Islet precursor cell (in vitro differentiated cells): ENCODE measurements at regions not wholly inside any gene's neighbourhood (a gene's known extent, or its start where the extent isn't known, plus 50 kb on each side); places are given as distances from the start of the nearest gene placed in this dataset.
"Not testable (repeated sequence)": the region's sequence is repeated elsewhere in the genome, so short reads cannot be mapped to it uniquely, and the experiment has no call there.

Source experiments
- DNase-seq: peaks from one replicate; pipeline ENCODE4 v3.0.0-alpha.2; 2018

DNA sequence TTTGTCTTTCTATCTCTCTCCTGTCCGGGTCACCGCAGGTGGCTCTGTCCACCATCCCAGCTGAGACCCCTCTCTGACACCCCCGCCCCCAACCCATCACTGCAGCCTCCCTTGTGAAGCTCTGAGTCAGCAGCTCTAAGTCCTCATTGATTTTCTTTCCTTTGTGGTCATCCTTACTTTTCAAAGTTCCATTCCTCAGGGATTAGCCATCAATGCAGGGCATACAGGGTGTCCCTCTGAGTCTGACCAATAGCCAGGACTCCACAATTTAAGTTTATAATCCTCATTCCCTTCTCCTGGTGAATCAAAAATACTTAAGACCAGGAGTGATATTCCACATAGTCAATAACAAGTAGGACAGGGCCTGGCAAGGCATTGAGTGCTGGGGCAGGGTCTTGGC lies 333.3 kb upstream of the CNR1 start:
- no peak for DNase-seq

DNA sequence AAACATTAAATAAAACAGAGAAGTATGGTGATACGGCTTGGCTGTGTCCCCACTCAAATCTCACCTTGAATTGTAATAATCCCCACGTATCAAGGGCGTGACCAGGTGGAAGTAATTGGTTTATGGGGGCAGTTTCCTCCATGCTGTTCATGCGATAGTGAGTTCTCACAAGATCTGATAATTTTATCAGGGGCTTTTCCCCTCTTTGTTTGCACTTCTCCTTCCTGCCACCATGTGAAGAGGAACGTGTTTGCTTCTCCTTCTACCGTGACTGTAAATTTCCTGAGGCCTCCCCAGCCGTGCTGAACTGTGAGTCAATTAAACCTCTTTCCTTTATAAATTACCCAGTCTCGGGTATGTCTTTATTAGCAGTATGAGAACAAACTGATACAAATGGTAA lies 331.3 kb upstream of the CNR1 start:
- not testable (repeated sequence) for DNase-seq

DNA sequence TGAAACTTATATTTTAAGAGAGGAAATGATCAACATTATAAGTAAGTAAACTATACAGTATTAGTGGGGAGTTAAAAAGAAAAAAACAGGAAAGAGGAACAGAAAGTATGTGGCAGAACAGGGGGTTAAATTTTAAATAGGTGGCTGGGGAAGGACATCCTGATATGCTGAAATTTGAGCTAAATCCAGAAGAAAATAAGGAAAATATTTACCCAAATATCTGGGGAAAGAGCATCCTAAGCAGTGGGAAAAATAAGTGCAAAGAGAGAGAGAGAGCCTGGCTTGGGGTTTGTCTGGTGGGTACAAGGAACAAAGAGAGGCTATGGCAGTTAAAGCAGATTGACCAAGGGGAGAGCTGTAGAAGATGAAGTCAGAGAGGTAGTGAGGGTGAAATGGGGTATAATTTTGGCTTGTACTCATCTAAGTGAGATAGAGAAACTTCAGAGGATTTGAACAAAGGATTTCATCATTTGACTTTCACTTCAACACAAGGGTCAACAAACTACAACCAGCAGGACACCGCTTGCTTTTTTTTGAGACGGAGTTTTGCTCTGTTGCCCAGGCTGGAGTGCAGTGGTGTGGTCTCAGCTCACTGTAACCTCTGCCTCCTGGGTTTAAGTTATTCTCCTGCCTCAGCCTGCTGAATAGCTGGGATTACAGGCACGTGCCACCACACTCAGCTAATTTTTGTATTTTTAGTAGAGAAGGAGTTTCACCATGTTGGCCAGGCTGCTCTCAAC lies 328.4 kb upstream of the CNR1 start:
- DNase-seq: no peak

DNA sequence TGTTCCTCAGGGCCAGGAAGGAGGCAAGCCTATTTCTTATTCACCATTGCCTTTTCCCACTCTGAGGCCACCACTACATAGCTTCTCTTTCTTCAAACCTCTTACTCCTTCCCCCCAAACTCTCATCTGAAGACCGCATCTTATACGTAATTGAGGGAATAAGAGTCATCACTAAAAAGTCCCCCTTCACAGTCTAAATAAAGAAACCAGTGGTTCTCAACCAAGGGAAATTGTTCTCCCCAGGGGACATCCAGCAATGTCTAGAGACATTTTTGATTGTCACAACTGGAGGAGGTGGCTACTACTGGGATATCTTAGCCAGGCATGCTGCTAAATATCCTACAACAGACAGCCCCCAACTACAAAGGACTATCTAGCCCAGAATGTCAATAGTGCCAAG lies 327.6 kb upstream of the CNR1 start:
- DNase-seq: no peak

DNA sequence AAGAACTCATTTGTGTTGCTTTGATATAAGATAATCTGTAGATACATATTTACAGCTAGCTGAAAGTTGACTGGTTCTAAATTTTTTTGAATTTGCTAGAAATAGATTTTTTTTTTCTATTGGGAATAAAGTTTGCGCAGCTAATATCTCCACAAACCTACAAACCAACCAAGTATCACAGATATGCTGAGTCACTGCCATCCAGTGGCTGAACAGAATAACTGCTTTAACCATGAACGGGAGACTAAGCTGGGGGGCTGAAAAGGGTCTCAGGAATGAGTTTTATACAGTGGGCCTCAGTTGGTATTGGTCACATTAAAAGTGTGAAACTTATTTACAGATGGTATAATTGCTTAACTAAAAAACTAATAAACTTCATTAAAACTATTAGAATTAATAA lies 326.7 kb upstream of the CNR1 start:
- no peak for DNase-seq

DNA sequence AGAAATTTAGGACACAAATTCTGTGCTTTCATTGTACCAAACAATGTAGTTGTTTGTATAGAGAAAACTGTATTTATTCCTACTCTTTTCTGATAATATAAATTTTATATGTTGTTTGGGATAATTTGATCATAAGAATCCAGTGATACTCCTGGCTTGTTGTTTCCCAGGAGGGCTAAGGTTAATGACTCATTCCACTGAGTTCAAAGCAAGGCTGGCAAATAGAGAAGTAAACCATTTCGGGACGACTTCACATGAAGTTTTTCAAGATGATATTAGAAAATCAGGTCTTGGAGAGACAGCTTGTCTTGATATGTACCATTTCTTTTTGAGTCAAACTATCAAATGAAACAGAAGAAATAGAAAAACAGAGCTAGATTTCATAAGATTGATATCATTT lies 326.1 kb upstream of the CNR1 start:
- DNase-seq: no peak

DNA sequence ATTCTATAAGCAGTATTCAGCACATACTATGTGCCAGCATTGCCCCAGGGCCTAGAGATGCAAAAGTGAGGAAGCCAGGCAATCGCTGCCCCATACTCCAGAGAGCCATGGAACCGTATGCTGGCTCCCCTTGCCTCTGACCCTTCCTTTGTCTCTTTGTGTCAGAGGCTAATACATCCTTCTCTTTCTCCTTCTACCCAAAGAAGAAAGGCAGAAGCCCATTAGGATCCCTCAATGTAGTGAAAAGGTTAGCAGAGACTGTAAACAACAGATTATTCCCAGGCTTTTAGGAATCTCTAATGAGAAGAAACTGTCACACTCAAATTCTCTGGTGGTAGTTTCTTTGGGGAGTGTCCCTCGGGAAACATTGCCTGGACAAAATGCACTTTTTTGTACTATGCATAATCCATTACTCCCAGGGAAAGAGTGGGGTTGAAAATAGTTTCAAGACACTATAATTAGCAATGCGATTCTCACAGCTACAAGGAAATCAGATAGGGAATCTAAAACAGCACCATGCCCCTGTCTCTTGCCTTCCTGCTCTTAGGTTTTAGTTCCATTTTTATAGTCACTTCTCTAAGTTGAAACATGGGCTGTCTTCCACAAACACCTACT lies 325.2 kb upstream of the CNR1 start:
- DNase-seq: no peak

DNA sequence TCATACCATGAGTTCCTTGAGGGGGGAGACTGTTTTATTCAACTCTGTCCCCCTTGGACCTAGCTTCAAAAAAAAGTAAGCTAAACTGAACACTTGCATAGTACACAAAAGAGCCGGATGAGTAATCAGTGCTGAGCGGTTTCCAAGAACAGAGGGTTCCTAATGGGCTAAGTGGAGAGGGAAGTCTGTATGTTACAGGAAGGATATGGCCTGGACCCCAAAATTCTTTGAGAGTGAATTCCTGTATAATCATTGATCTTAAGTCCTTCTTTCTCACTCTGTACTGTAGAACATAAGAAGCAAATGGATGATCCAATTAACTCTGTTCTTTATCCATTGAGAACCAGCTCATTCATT lies 324.7 kb upstream of the CNR1 start:
- no peak for DNase-seq

DNA sequence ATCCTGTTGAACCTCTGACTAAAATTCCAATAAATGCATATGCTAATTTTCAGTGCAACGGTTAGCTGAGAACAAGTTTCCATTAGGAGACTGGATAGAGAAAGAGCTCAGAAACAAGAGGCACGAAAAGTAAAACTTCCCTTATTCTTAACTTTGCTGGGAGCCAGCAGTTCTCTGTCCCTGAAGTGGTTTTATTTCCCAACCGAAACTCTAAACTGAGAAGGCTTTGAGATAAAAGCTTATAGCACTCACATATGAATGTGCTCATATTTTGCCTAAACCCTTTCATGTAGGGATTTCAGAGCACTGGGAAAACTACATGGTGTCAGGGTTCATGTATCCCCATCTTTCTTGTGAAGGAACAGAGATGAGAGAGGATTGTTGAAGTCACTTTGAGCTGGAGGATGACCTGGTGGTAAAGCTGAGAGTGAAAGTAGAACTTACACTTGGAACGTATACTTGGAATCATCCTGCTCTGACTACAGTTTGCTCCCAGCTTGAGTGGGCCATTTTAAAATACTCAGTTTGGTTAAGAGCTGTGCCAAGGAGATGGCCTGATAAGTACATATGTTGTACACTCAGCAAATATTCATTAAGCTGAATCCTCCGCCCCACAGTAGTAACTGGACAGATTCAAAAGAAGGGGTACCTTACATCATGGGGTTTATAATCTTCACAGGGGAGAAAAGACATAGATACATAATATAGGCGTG lies 324.2 kb upstream of the CNR1 start:
- DNase-seq: no peak

DNA sequence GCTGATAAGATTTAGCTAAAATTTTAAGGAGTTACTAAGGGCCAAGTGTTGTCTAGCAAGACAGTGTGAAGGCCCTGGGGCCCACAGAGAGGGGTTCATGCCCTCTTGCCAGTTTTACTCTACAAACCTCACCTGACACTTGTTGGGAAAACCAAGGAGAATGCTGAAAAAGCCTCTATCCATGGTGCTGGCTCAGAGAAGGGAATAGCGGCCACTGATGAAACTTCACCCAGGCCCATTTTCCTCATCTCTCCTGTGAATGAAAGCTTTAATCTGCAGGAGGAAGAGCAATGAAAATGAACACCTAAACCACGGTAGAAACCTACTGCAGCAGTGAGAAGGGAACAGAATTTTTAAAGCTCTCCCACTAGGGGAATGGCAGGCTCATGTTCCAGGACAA lies 317.3 kb upstream of the CNR1 start:
- DNase-seq: no peak

DNA sequence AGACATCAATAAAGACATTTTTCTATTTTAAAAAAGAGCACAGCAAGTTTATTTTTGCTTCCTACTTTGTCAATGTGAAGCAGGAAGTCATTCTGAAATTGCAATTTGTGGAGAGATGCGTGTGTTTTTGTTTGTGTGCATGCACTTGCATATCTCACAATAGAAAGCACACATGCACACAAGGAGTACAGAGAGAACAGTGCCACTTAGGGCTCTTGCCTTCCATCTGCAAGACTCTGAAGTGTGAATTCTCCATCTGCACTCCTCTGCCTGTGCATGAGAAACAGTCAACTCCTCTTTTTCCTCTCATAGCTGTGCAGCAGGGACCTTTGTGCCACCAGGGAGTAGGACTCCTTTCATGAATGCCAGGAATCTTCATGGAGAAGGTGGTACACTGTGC lies 316.3 kb upstream of the CNR1 start:
- DNase-seq: no peak

DNA sequence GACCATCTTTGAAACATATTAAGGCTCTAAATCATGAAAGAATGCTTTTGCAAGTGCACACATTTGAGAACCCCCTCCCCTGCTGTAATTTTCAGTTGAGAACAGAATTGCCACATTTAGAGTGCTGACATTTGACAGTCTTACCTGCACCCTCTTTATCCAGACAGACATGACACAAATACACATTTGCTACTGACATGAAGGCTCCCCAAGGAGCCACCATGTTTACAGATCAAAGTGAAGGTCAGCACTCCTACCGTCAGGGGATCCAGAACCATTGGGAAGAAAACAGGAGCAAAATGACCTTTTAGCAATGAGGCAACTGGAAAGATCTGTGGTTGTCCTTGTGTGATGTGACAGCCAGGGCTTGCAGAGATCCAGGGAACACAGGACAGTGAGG lies 315.4 kb upstream of the CNR1 start:
- DNase-seq: no peak

DNA sequence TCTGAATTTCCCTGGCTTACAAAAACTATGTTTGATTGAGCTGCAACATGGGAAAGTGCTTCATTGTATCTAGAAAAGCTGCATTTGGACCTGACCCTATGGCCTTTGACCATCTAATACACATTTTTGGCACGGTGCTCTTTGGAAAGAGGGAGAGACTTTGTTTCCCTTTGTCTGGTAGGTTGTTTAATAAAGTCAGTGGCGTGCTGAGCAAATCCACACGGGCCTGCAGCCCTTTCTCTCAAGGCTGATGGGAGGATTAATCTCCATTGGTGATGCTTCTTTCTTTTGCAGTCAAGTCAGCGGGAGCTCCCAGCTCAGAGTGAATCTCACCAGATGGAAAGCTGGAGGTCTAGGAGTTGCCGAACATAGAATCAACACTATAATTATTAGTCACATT lies 314.7 kb upstream of the CNR1 start:
- DNase-seq: no peak

DNA sequence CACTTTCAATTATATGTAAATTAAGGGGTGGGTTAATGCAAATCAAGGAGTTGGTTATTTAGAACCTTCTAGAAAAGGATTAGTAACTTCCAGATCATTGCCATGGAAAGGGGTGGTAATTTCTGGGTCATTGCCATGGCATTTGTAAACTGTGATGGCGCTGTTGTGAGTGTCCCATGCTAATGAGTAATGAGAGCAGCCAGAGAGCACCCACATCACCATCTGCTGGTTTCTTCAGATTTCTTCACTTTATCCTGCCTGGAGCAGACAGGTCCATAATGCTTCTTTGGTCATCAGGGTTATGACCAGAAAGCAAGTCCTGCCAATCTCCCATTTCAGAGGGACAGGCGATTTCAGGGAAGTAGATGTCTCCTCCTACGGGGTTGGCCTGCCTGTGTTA lies 311.3 kb upstream of the CNR1 start:
- no peak for DNase-seq

DNA sequence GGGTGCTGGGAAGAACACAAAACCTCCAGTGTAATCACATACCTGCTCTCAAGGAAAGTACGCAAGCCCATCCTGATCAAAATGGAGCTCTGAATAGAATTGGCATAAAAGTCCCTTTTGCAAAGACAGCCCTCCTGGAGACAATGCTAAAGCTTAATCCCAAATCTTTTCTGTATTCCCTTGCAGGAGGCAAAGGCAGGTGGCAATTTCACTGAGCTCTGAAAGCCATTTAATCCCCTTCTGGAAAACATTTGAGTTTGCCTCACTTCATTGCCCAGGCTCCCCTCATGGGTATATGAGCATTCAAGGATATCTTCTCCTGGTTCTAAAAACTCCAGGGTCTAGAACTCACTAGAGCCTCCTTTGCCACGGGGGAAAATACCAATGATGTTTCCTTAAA lies 310.2 kb upstream of the CNR1 start:
- no peak for DNase-seq

DNA sequence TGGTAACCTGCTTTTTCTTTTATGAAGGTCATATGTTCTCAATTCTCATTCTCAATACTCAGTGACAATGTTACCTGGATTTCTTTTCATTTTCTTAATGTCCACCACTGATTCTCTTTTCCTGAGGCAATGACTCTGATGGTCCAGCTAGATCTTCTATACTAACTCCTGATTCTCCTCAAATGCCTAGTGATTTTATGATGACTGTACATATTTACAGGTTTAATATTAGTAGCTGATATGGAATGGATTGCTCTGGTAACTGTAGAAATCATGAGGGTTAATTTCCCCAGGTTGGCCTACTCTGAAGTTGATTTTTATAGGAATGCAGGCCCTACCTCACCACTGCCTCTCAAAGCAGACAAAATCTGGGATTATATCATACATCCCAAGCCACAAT lies 308.6 kb upstream of the CNR1 start:
- DNase-seq: no peak

DNA sequence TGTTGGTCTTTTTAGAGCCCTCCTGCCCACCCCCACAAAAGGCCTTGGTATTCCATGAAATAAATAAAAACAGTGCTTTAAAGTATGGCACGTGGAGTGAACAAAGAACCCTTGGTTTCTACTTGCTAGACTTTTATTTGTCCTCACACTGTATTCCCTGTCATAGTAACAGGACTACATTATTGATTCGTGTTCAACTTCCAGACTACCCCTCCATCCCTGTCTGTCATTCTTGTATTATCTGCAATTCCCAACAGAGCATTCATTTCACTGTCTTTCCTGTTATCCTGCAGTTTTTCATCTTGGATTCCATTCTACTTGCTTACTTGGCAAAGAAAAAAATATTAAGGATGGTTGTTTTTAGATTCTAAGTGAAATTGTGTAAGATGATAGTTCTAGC lies 307.4 kb upstream of the CNR1 start:
- no peak for DNase-seq

DNA sequence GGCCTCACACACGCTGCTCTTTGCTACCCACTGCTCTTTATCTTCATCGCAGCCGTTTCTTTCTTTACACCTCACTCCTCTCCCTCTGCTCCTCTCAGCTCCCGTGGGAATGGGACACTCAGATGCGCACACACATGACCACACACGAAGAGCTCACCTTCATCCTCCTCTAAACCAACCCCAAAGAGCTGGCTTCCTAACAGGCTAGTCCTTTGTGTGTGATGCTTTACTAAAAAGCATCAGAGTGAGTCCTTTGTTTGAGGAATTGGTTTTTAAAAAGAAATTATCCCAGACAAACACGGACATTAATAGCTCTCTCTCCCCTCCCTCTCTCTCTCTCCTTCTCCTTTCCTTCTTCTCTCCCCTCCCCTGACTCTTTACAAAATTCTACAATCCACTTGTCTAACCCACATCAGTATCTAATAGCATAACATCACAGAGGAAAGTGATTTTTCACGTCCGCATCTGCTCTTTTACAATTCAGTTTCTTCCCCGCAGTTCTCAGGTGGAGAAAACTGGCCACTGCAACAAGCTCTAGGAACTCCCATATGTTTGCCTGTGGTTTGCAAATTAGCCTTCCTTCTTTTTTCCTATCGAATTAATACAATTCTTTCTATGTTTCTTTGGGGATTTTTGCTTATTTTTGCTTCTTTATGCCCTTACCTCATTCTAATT lies 306.8 kb upstream of the CNR1 start:
- no peak for DNase-seq

DNA sequence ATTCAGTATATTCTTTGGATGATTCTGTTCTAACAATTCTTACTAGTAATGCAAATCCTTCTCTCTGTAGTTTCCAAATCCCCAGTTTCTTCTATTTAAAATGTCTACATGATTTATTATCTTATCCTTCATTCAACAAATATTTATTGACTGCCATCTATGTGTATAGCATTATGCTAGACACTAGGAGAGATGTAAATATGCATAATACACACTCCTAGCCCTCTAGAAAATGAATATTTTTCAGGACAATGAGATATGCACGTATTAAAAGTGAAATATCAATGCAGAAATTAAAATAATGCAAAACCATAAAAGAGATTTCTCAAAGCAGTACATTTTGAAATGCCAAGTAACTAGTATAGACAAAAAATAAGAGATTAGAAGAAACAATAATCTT lies 293.5 kb upstream of the CNR1 start:
- DNase-seq: no peak

DNA sequence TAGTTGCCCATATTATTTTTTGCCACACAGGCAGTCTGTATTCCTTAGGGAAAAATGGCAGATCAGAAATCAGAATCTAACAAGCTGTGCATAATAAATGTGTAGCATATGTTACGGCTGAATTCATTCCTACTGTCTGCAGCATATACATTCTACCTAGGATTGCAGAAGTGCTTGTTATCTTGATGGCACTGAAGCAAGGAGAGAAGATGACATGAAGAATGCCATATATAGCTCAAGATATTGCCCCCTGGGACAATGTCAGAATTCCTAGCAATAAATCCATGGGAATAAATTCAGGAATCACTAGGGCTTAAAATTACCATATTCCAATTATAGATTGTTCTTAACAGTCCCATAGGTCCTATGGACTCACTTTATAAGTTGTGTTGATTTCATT lies 293.0 kb upstream of the CNR1 start:
- no peak for DNase-seq

DNA sequence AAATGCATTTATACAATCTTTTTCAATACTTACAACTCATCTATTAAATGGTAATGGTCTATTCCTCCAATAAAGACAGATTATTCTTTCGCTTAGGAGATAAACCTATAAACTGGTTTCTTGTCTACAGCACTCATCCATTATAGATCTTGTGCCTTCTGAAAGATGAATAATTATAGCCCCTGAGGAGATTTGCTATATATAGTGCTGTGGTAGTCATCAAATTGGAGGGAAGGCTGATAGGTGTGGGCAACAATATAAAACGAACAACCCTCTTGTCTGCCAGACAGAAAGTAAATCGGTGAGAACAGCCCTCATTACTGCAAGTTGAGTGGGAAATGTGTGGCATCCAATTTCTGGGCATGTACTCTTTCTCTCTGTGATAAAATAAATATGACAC lies 292.5 kb upstream of the CNR1 start:
- DNase-seq: no peak

DNA sequence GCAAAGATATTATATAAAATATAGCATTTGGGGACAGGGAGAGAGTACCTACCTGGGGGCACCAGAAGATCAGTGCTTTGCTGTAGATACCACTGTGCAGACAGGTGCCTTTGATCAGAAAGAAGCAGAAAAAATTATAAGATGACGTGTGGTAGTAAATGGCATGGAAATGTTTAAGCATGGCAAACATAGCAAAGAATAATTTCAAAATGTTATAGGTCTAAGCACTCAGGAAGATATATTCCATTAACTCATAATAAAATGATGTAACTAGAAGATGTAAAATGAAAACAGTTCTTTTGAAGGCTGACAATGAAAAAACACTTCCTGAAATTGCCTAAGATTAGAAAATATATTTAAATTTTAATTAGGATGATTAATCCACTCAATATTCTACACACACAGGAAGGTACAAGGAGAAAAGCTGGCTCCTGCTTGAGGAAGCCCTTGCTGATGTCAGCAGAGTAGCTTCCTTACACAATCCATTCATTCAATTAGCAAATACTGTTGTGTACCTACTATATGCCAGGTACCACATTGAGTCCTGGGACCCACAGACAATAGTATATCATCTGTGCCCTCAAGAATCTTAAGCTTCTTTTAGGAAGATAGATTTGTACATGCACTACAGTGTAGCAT lies 290.2 kb upstream of the CNR1 start:
- no peak for DNase-seq

DNA sequence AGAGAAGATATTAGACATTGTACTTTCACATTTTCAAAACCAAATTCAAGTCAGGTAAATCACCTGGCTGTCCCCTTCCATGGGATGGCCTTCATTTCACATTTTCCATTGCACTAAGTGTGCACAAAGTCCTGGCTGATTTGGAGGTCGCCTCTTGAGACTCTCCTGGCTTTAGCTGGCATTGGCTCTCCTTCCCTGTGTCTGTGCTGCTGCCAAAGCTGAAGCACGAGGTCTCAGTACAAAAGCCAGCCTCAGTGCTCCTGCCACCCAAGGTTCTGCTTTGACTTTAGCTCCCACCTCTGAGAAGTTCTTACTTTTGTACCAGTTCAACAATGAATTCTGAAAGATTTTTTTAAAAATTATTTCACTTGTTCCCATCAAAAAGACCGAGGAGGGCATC lies 289.2 kb upstream of the CNR1 start:
- no peak for DNase-seq

DNA sequence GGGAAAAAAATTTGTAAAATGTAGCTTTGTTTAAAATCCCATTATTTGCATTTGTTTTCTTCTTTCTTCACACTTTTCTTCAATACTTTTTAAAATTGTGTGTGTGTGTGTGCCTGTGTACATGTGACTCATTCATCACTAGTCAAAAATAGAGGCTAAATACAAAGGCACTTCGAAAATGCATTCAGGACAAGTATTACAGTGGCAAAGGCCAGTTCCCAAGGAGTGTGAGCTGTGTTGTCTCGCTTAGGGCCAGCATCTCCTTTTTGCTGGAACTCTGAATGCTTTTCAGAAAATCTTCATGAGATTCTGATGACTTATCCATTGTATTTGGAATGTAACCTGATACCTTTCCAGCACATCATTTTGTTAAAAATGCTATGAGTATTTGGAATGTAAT lies 288.5 kb upstream of the CNR1 start:
- DNase-seq: no peak
